ENCODE measurements at regions not wholly inside any gene's neighbourhood (a gene's known extent, or its start where the extent isn't known, plus 50 kb on each side); places are given as distances from the start of the nearest gene placed in this dataset.

DNA sequence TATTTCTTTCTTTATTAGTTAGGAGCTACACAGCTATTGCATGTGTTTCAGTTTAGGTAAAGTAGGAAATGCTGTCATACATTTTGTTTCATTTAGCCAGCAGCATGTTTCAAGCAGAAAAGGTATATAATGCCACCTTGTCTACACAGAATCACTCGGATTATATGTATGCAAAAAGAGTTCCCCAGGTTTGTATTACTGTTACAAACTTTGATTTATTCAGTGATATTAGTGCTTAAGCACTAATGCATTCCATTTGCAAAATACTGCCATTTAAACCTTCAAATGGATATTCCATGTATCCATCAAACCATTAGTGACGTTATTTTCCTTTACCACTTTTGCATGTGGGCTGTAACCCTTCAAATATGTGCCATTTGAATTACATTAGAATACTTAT is 564.0 kb downstream of the RPL10L start:
- H3K14ac ChIP-seq (replicated peaks; ENCODE audit: low read depth, low read length) = no peak overlapping the region
- H3K4me3 ChIP-seq (ENCODE audit: insufficient read depth, low read depth, low read length) = no peak overlapping the region
- 0 out of 2 replicates have a peak, but pooled peaks cover 2% of the 10 kb centered on the region for H3K9me3 ChIP-seq (ENCODE audit: control insufficient read depth, insufficient read depth, low read length)
- H4K91ac ChIP-seq (ENCODE audit: insufficient read depth, low read depth, low read length) = no peak overlapping the region
- H2BK15ac ChIP-seq (ENCODE audit: low read depth, low read length) = no peak overlapping the region
- POLR2A ChIA-PET (ENCODE audit: unreplicated experiment) = no interaction called here
- CTCF ChIA-PET = no interaction called here
- no peaks in the 10 kb centered on the region for H4K20me1 ChIP-seq (ENCODE audit: insufficient read depth, low read length)
- no peak overlapping the region for H3K18ac ChIP-seq (ENCODE audit: low read depth, low read length)
- H3K27ac ChIP-seq (ENCODE audit: insufficient read depth, low read length) = no peak overlapping the region
- no peak overlapping the region for H2AFZ ChIP-seq (replicated peaks; ENCODE audit: low read length, poor library complexity)
- intact Hi-C loops (cut with micrococcal nuclease) = no loop called here
- in situ Hi-C loops (cut with MboI; ENCODE audit: low sequenced_read_pairs) = no loop called here
- H4K8ac ChIP-seq (ENCODE audit: low read depth in 2 of 2, low read length in 2 of 2) = no peak overlapping the region
- H3K36me3 ChIP-seq (ENCODE audit: control insufficient read depth, insufficient read depth, low read length) = no peaks in the 10 kb centered on the region
- no peak overlapping the region for H2BK5ac ChIP-seq (ENCODE audit: low read depth, low read length, poor library complexity, severe bottlenecking)
- no peak overlapping the region for H2AK5ac ChIP-seq (ENCODE audit: low read depth, low read length)
- ATAC-seq (ENCODE audit: low read depth) (no peak), DNase-seq (no peak)
- no peak overlapping the region for H2AK9ac ChIP-seq (replicated peaks; ENCODE audit: low read depth, low read length, poor library complexity)
- H3K9me1 ChIP-seq (ENCODE audit: insufficient read depth, low read length) = no peaks in the 10 kb centered on the region
- H3K56ac ChIP-seq (ENCODE audit: extremely low read depth, insufficient read depth, low read length) = no peak overlapping the region
- WGBS, 2 experiments (ENCODE audit: extremely low coverage in 2 of 2, insufficient read length in 1 of 2) = no CpG with 5 or more reads among the region's 2 CpGs
- TF ChIP-seq NFE2L2 (IDR thresholded peaks at IDR 0.05; ENCODE audit: low read depth, low read length) (no peak), SMC3 (IDR thresholded peaks at IDR 0.05; ENCODE audit: low read depth, low read length) (no peak), POLR2A (IDR thresholded peaks at IDR 0.05; ENCODE audit: low read depth, low read length) (no peak), CTCF (conservative IDR thresholded peaks at IDR 0.05; ENCODE audit: low read depth, low read length) (no peak), RCOR1 (IDR thresholded peaks at IDR 0.05; ENCODE audit: insufficient replicate concordance, low read length) (no peak), RAD21 (IDR thresholded peaks at IDR 0.05; ENCODE audit: low read length) (no peak), MAFK (IDR thresholded peaks at IDR 0.05; ENCODE audit: low read depth, low read length) (no peak), CEBPB (IDR thresholded peaks at IDR 0.05; ENCODE audit: low read depth, low read length) (no peak), RFX5 (IDR thresholded peaks at IDR 0.05; ENCODE audit: low read depth, low read length) (no peak), FOS (IDR thresholded peaks at IDR 0.05; ENCODE audit: low read depth, low read length) (no peak), MXI1 (IDR thresholded peaks at IDR 0.05; ENCODE audit: borderline replicate concordance, low read depth, low read length) (no peak), BHLHE40 (IDR thresholded peaks at IDR 0.05; ENCODE audit: low read depth, low read length) (no peak), MAZ (IDR thresholded peaks at IDR 0.05; ENCODE audit: borderline replicate concordance, low read depth, low read length) (no peak)
- TF ChIP-seq, protein P1, sequence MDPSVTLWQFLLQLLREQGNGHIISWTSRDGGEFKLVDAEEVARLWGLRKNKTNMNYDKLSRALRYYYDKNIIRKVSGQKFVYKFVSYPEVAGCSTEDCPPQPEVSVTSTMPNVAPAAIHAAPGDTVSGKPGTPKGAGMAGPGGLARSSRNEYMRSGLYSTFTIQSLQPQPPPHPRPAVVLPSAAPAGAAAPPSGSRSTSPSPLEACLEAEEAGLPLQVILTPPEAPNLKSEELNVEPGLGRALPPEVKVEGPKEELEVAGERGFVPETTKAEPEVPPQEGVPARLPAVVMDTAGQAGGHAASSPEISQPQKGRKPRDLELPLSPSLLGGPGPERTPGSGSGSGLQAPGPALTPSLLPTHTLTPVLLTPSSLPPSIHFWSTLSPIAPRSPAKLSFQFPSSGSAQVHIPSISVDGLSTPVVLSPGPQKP (IDR thresholded peaks at IDR 0.05; ENCODE audit: borderline replicate concordance, low read depth, low read length) = no peak
- TF ChIP-seq, protein P2, sequence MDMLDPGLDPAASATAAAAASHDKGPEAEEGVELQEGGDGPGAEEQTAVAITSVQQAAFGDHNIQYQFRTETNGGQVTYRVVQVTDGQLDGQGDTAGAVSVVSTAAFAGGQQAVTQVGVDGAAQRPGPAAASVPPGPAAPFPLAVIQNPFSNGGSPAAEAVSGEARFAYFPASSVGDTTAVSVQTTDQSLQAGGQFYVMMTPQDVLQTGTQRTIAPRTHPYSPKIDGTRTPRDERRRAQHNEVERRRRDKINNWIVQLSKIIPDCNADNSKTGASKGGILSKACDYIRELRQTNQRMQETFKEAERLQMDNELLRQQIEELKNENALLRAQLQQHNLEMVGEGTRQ (IDR thresholded peaks at IDR 0.05; ENCODE audit: low read depth, low read length) = no peak
- no peak overlapping the region for H4K5ac ChIP-seq (ENCODE audit: low read depth, low read length)
- H3K79me1 ChIP-seq (ENCODE audit: low read depth in 1 of 2, low read length in 2 of 2) = no peaks in the 10 kb centered on the region
- no peak overlapping the region for H2BK20ac ChIP-seq (ENCODE audit: low read depth, low read length)
- H3K9ac ChIP-seq (ENCODE audit: low read depth, low read length) = no peak overlapping the region
- H3K4me2 ChIP-seq (ENCODE audit: low read depth, low read length) = no peak overlapping the region
- no peak overlapping the region for H2BK120ac ChIP-seq (ENCODE audit: low read depth, low read length)
- no peak overlapping the region for H3K23ac ChIP-seq (ENCODE audit: low read depth, low read length)
- no peak overlapping the region for H3K4ac ChIP-seq (ENCODE audit: low read depth, low read length)
- no peaks in the 10 kb centered on the region for H3K4me1 ChIP-seq (ENCODE audit: control insufficient read depth, insufficient read depth, low read length)
- dilution Hi-C loops (cut with HindIII; ENCODE audit: low sequenced_read_pairs, unreplicated experiment) = no loop called here
- H3K27me3 ChIP-seq (ENCODE audit: control insufficient read depth, insufficient read depth, low read length) = no peaks in the 10 kb centered on the region
- no TSS peak for BruUV-seq (replicated peaks)
